Ovary (tissue), 7 donors: ENCODE measurements at regions not wholly inside any gene's neighbourhood (a gene's known extent, or its start where the extent isn't known, plus 50 kb on each side); places are given as distances from the start of the nearest gene placed in this dataset.

Source experiments
- DNase-seq, 5 donors: peaks; one replicate each; pipeline ENCODE4 v3.0.0-alpha.2; 2019 to 2020
- H3K27ac ChIP-seq, 2 donors: fragments of 200-600 bp; one replicate each; pipeline versions ENCODE4 v1.5.1 to v1.8.0; 2019 to 2022
- H3K27me3 ChIP-seq: fragments of 200-600 bp; one replicate; pipeline ENCODE4 v1.8.0; 2022
- H3K36me3 ChIP-seq: fragments of 200-600 bp; sonication (generic); one replicate; pipeline ENCODE4 v1.5.1; 2019
- H3K4me1 ChIP-seq: one replicate; pipeline ENCODE4 v1.8.1; 2013; ENCODE audit warnings: mild to moderate bottlenecking, moderate library complexity; ENCODE audit not compliant: insufficient read depth
- H3K4me3 ChIP-seq: fragments of 200-600 bp; sonication (generic); one replicate; pipeline ENCODE4 v1.5.1; 2017
- H3K9me3 ChIP-seq, 2 donors: fragments of 200-600 bp in 1 of 2; sonication (generic) in 1 of 2; one replicate each; pipeline versions ENCODE4 v1.5.1 to v1.8.1; 2013 to 2019; ENCODE audit warnings: mild to moderate bottlenecking in 1 of 2, moderate library complexity in 1 of 2
- EP300 ChIP-seq: sonication (generic); formaldehyde crosslinking; IDR thresholded peaks from one replicate; pipeline ENCODE4 v1.6.1; 2017; ENCODE audit warnings: antibody characterized with exemption
- POLR2A ChIP-seq: fragments of 450-650 bp; IDR thresholded peaks from one replicate; pipeline ENCODE4 v1.6.1; 2017; ENCODE audit warnings: antibody characterized with exemption, mild to moderate bottlenecking, moderate library complexity
- WGBS, 3 donors: extraction: QIAGEN DNeasy Blood & Tissue Kit in 1 of 3; methylation state at CpG; one replicate each; pipeline versions ENCODE4 v1.1.5 to v1.1.7; 2013 to 2017; 5-methylcytosine and 5-hydroxymethylcytosine counted together
- intact Hi-C, 4 donors: fragments of 100-400 bp; cut with DNase I; formaldehyde crosslinking; loops; one replicate each; pipeline versions ENCODE4 v1.11.0 to v1.15.1; 2022 to 2023
- TF ChIP-seq, protein P1 (sequence below), 3 donors: fragments of 450-650 bp in 2 of 3; fragments of 200-600 bp in 1 of 3; IDR thresholded peaks; one replicate each; pipeline versions ENCODE4 v1.5.1 to v1.8.0; 2016 to 2022; ENCODE audit warnings: antibody characterized with exemption in 3 of 3, mild to moderate bottlenecking in 1 of 3
- donor health status: DM: no; HTN: no; CAD: no; lungs with moderate emphysema.
- donor health status: DM: no; HTN: no; CAD: no.
- donor health status: Bipolar disorder and iron deficiency.
- donor health status: DM: no; HTN: no; CAD: no.
- donor health status: DM: yes; HTN: yes; CAD: no.

DNA sequence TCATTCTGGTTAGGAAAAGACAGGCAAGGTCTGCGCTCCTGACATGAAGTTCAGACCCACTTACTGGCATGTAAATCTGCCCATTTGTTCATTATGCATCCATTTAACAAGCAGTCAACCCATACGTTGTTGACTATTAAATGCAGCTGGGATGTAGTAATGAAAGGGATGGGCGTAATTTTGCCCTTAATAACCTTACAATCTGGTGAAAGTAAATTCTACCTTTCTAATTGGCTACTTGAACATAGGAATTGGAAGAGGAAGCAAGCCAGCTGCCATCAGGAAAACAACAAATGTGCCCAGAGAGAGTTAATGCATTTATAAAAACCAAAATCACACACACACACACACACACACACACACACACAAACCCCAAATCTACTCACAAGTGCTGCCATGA is 170.2 kb upstream of the PITRM1 start:
- no peak for TF ChIP-seq POLR2A
- DNase-seq, result no peak
- Histone ChIP-seq H3K4me3 (no peak overlapping the region), H3K9me3 (no peaks in the 10 kb centered on the region), H3K4me1 (no peaks in the 10 kb centered on the region), H3K36me3 (no peaks in the 10 kb centered on the region), H3K27ac (no peak overlapping the region), H3K27me3 (no peaks in the 10 kb centered on the region)
- intact Hi-C loops, result no loop called here
- WGBS, 3 donors, result 72 to 83% (median 80%) methylated on average over 3 of the region's 3 CpGs

DNA sequence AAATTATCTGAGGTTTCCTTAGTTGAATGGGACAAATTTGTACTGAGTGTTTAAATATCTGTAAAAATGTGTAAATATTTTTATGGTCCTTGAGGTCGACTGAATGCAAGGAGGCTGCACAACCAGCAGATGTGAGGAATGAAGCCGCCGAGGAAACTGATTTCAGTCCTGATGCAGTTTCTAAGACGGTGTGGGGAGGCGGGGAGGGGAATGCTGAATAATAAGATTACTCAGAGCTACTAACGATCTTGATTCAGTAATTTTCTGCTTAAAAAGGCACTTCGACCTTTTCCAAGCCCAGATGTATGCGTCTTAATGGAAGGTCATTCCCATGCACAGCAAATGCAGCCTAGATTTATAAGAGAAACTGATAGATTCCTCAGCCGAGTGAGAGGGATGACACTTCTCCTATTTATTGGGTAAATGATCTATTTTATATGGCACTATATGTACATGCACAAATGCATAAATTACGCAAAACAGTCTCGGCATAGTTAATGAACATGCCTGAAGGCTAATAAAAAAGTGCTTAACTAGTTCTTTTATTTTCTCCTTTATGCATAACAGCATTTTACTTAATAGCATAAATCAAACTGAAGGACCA is 167.6 kb upstream of the PITRM1 start:
- Histone ChIP-seq H3K36me3 (no peaks in the 10 kb centered on the region), H3K4me3 (no peak overlapping the region), H3K27me3 (no peaks in the 10 kb centered on the region), H3K27ac (no peak overlapping the region), H3K4me1 (peaks cover 2% of the 10 kb centered on the region), H3K9me3 (no peaks in the 10 kb centered on the region)
- WGBS, 3 donors, result 32 to 49% (median 43%) methylated on average over 11 of the region's 11 CpGs
- TF ChIP-seq, protein P1, sequence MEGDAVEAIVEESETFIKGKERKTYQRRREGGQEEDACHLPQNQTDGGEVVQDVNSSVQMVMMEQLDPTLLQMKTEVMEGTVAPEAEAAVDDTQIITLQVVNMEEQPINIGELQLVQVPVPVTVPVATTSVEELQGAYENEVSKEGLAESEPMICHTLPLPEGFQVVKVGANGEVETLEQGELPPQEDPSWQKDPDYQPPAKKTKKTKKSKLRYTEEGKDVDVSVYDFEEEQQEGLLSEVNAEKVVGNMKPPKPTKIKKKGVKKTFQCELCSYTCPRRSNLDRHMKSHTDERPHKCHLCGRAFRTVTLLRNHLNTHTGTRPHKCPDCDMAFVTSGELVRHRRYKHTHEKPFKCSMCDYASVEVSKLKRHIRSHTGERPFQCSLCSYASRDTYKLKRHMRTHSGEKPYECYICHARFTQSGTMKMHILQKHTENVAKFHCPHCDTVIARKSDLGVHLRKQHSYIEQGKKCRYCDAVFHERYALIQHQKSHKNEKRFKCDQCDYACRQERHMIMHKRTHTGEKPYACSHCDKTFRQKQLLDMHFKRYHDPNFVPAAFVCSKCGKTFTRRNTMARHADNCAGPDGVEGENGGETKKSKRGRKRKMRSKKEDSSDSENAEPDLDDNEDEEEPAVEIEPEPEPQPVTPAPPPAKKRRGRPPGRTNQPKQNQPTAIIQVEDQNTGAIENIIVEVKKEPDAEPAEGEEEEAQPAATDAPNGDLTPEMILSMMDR (IDR thresholded peaks at IDR 0.05), result no peak
- intact Hi-C loops, result no loop called here
- DNase-seq, result no peak

DNA sequence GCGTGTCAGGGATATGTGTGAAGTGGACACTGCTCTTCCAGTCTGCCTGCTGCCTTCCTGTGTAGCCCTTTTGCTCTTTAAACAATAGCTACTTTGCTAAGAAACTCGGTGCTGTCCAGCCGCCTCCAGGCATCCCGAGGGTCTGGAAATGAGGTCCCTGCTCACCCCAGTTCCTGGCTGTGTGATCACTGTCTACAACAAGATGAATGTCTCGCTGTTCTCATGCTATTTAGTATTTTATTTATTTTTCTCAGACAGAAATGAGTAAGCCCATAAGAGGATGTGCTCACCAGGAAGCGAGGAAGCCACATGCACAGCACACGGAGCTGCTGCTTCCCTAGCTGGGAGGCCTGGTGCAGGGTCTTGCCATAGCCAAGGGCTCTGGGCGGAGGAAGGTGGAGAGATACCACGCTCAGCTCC is 167.0 kb upstream of the PITRM1 start:
- H3K4me1 ChIP-seq, result peaks cover 2% of the 10 kb centered on the region
- no peaks in the 10 kb centered on the region for H3K36me3 ChIP-seq
- H3K9me3 ChIP-seq, result no peaks in the 10 kb centered on the region
- H3K4me3 ChIP-seq, result no peak overlapping the region
- intact Hi-C loops, result no loop called here
- H3K27me3 ChIP-seq, result no peaks in the 10 kb centered on the region
- DNase-seq, result no peak
- no peak overlapping the region for H3K27ac ChIP-seq
- WGBS, 3 donors, result 64 to 75% (median 73%) methylated on average over 9 of the region's 9 CpGs
- TF ChIP-seq, protein P1 (IDR thresholded peaks at IDR 0.05), result no peak
- TF ChIP-seq POLR2A, result no peak
- no peak for TF ChIP-seq EP300

DNA sequence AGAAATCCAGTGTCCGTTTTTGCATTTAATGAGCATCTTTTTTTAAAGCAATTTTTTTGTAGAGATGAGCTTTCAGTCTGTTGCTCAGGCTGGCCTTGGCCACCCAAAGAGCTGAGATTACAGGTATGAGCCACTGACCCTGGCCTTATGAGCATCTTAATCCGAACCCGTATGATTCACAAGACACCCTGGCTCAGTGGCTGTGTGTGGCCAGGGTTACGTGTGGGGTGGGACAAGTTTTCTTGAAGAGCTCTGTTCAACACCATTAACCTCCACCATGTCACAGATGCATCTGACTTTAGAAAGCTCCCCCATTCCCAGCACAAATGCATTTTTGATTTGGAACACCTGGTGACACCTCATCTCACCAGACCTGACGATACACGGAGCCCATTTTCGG is 166.5 kb upstream of the PITRM1 start:
- intact Hi-C loops, result no loop called here
- Histone ChIP-seq H3K4me3 (no peak overlapping the region), H3K9me3 (no peaks in the 10 kb centered on the region), H3K27ac (no peak overlapping the region), H3K27me3 (no peaks in the 10 kb centered on the region), H3K4me1 (peaks cover 2% of the 10 kb centered on the region), H3K36me3 (no peaks in the 10 kb centered on the region)
- no peak for TF ChIP-seq EP300
- TF ChIP-seq, protein P1 (IDR thresholded peaks at IDR 0.05), result no peak
- TF ChIP-seq POLR2A, result no peak
- WGBS, 3 donors, result 79 to 86% (median 82%) methylated on average over 7 of the region's 7 CpGs
- DNase-seq, result no peak

DNA sequence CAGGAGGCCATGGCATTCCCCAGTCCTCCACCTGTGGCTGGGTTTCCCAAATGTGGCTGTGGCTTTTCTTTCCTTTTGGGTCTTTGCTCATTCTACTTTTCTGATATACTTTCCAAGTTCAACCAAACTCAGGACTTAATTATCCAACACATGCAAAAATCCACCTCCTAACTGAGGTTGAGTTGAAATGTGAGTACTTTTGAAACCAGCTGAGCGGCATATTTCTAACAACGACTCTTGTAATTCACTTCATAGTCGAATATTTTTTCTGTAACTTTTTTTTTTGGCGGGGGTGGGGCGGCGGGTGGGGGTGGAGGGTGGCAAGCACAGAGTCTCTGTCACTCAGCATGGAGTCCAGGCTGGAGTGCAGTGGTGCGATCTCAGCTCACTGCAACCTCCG is 165.2 kb upstream of the PITRM1 start:
- Histone ChIP-seq H3K4me1 (peaks cover 2% of the 10 kb centered on the region), H3K27ac (no peak overlapping the region), H3K27me3 (no peaks in the 10 kb centered on the region), H3K4me3 (no peak overlapping the region), H3K9me3 (no peaks in the 10 kb centered on the region), H3K36me3 (no peaks in the 10 kb centered on the region)
- TF ChIP-seq EP300 (no peak), POLR2A (no peak)
- TF ChIP-seq, protein P1 (IDR thresholded peaks at IDR 0.05), result no peak
- 95 to 98% (median 95%) methylated on average over 8 of the region's 8 CpGs for WGBS, 3 donors
- no peak for DNase-seq
- intact Hi-C loops, result no loop called here
